Activated T-helper 1 cell treated with anti-CD3 and anti-CD28 coated beads, Interleukin-12 subunit alpha, Interleukin-12 subunit beta, Interleukin-2, Interleukin-4 antibody, amounts not matched to agents 30 ng/mL and 10 ng/mL and 1 ng/mL, durations not matched to agents 14 hours and 24 hours and 36 hours (primary cell): ENCODE measurements at regions not wholly inside any gene's neighbourhood (a gene's known extent, or its start where the extent isn't known, plus 50 kb on each side); places are given as distances from the start of the nearest gene placed in this dataset.

Experiments
- DNase-seq: peaks from one replicate; pipeline ENCODE4 v3.0.0; 2021; ENCODE audit warnings: low spot score
- H3K27ac Mint-ChIP-seq: one replicate; pipeline ENCODE4 v1.8.0; 2021; ENCODE audit warnings: mild to moderate bottlenecking, mixed read lengths
- H3K27me3 Mint-ChIP-seq: one replicate; pipeline ENCODE4 v1.8.0; 2022; ENCODE audit warnings: mild to moderate bottlenecking, moderate library complexity, mixed read lengths; ENCODE audit not compliant: insufficient read depth
- H3K36me3 Mint-ChIP-seq: one replicate; pipeline ENCODE4 v1.8.0; 2021; ENCODE audit warnings: low read depth, mixed read lengths
- H3K4me1 Mint-ChIP-seq: one replicate; pipeline ENCODE4 v1.8.0; 2021; ENCODE audit warnings: low read depth, mixed read lengths
- H3K4me3 Mint-ChIP-seq: one replicate; pipeline ENCODE4 v1.8.0; 2021; ENCODE audit warnings: mild to moderate bottlenecking, moderate library complexity, mixed read lengths
- H3K9me3 Mint-ChIP-seq: one replicate; pipeline ENCODE4 v1.8.0; 2021; ENCODE audit warnings: mixed read lengths
- intact Hi-C: fragments of 100-400 bp; cut with micrococcal nuclease; formaldehyde crosslinking; loops from one replicate; pipeline ENCODE4 v1.15.1; 2024

DNA sequence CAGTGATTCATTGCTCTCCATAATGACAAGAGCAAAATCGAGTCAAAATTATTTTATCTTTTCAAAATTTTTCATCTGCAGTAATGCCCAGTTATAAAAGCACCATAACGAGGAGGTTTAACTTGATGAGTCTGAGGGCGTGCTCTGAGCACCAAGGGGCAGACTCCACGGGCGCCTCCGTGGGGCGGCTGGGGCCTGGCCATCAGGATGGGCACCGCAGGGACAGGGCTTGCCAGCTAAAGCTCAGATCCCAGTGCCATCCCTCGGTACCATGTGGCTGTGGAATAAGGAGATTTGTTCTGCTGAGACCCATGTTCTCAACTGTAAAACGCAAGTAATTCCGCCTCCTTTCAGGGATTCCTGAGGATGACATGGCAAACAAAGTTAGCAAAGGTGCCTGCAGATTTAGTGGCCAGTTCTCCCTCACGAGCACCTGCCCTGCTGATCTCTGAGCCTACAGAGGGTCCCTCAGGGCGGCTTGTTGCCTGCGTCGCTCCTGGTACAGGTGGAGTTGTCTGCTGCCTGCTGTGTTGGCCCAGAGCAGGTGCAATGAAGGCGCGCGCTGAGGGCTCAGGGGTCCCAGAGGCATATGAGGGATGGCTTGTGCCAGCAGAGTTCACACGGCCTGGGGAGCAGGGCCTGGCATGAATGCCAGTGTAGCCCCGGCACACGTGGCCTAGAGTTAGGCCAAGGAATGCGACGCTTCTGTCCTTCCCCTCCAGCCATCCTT is 584.4 kb downstream of the TCERG1L start:
- Mint-ChIP-seq H3K27ac (no peak overlapping the region), H3K4me3 (no peak overlapping the region), H3K4me1 (no peaks in the 10 kb centered on the region), H3K36me3 (no peaks in the 10 kb centered on the region), H3K9me3 (no peaks in the 10 kb centered on the region), H3K27me3 (peaks cover 2% of the 10 kb centered on the region)
- intact Hi-C loops: no loop called here
- DNase-seq: no peak

DNA sequence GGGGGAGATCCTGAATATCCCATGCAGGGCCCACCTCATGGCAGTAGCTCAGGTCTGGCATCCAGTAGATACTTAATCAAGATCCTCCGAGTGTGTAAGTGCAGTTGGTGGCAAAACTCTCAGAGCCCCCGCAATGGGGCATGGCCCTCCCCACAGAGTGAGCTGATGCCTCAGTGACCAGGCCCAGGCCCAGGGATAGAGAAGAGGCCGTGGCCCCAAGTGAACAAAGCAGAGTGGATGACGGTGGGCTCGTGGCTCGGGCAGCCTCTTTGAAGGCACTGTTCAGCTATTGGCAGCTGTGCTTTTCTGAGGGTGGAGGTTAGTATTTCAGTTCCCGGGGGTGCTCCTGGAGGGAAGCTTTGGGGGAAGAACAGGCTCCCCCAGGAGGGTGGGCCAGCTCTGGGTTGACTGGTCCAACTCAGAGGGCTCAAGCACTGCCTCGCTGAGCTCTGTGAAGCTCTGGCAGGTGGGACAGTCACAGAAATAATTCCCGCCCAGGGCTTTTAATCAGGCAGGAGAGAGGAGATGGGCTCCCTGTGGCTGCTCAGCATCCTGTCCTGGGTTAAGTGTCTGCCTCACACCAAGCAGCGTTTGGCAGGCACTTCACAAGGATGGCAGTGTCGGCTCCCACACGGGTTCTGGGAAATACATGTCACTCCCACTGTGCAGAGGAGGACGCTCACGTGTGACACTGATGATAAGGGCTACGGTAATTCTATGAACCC is 583.6 kb downstream of the TCERG1L start:
- no peak overlapping the region for H3K27ac Mint-ChIP-seq
- DNase-seq: no peak
- no peak overlapping the region for H3K4me3 Mint-ChIP-seq
- no peaks in the 10 kb centered on the region for H3K9me3 Mint-ChIP-seq
- H3K27me3 Mint-ChIP-seq: peaks cover 2% of the 10 kb centered on the region
- H3K36me3 Mint-ChIP-seq: no peaks in the 10 kb centered on the region
- H3K4me1 Mint-ChIP-seq: no peaks in the 10 kb centered on the region
- intact Hi-C loops: no loop called here

DNA sequence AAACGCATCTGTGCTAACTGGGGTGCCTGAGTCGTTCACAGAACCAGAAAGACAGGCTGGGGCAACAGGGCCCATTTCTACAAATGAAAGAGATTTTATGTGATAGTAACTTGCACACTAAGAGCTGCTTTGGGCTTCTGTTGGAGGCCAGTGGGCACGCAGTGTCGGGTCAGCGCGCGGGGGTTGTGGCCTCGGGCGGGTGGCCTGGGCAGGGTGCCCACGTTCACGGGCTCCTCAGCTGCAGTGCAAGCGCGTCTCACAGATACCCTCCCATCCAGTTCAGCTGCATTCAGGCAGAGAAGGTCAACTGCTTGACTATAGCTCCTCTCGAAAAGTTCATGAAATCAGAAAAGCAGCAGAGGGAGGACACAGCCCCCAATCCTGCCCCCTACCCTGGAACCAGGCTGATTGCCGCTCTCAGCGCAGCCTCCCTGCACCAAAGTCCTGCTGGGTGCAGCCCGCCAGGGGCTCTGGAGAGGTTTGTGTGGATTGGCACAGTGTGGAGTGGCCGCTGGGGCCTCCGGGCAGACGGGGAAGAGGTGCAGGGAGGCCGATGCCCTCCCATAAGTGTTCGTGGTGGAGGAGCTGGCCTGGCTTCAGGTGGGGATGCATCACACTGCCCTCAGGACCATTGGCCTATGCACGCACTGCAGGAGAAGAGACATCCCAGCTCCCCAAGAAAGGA is 582.8 kb downstream of the TCERG1L start:
- intact Hi-C loops: no loop called here

DNA sequence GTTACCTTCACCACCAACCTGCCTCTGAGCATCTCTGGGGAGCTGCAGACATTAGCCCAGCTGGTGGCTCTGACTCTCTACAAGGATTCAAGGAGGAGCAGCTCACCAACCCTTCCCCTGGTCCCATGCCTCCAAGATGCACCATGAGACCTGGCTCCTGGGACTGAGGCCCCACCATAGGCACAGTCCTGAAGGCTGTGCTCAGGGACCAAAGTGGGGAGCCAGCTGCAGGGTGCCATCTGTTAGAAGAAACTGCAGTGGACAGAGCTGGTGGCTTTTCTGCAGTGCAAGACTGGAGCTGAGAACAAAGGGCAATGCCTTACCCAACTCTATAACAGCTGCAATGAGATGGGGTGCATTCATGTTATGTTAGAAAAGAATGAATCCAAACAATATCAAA is 581.6 kb downstream of the TCERG1L start:
- no peak overlapping the region for H3K4me3 Mint-ChIP-seq
- H3K27ac Mint-ChIP-seq: no peak overlapping the region
- H3K4me1 Mint-ChIP-seq: no peaks in the 10 kb centered on the region
- intact Hi-C loops: no loop called here
- H3K27me3 Mint-ChIP-seq: peaks cover 2% of the 10 kb centered on the region
- no peaks in the 10 kb centered on the region for H3K36me3 Mint-ChIP-seq
- H3K9me3 Mint-ChIP-seq: no peaks in the 10 kb centered on the region
- no peak for DNase-seq

More for the DNA sequence above, 582.8 kb downstream of the TCERG1L start:
- H3K4me3 Mint-ChIP-seq: no peak overlapping the region
- no peak for DNase-seq
- H3K36me3 Mint-ChIP-seq: no peaks in the 10 kb centered on the region
- no peaks in the 10 kb centered on the region for H3K9me3 Mint-ChIP-seq
- no peak overlapping the region for H3K27ac Mint-ChIP-seq
- no peaks in the 10 kb centered on the region for H3K4me1 Mint-ChIP-seq
- H3K27me3 Mint-ChIP-seq: peaks cover 2% of the 10 kb centered on the region

DNA sequence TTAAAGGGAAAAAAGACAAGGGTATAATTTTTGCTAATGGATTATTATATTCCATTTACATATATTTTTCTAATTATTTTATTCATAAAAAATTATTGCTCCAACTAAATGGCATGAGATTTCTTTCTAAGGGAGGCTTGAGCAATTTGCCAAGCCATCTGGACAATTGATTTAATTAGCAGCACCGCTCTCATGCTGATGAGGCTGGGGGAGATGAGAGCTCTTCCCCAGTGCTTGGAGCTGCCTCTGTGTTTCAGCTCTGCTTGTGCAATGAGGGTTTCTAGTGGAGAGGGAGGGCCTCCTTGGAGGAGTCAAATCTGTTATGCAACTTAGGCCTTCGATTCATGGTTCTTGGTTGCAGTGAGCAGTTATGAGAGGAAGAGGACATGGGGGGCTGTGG is 574.3 kb downstream of the TCERG1L start:
- no peak for DNase-seq
- Mint-ChIP-seq H3K27me3 (no peaks in the 10 kb centered on the region), H3K4me1 (no peaks in the 10 kb centered on the region), H3K4me3 (no peak overlapping the region), H3K27ac (no peak overlapping the region), H3K9me3 (peaks cover 4% of the 10 kb centered on the region), H3K36me3 (no peaks in the 10 kb centered on the region)
- intact Hi-C loops: no loop called here

DNA sequence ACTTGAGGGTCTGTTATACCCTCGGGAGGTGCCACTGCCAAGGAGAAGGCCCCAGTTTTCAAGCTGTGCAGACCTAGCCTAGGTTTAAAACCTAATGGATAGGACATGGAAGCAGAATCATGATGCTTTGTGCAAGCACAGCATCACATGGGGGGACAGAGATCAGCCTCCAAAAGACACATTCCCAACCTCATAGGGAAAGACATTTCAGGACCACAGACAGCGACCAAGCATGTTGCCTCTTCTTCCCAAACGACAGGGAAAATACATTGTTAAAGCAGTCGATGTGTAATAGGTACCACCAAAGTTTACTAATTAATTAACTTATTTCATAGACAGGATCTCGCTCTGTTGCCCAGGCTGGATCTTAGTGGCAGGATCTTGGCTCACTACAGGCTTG is 573.9 kb downstream of the TCERG1L start:
- DNase-seq: no peak
- intact Hi-C loops: no loop called here
- Mint-ChIP-seq H3K27ac (no peak overlapping the region), H3K36me3 (no peaks in the 10 kb centered on the region), H3K9me3 (peaks cover 4% of the 10 kb centered on the region), H3K27me3 (no peaks in the 10 kb centered on the region), H3K4me3 (no peak overlapping the region), H3K4me1 (no peaks in the 10 kb centered on the region)

DNA sequence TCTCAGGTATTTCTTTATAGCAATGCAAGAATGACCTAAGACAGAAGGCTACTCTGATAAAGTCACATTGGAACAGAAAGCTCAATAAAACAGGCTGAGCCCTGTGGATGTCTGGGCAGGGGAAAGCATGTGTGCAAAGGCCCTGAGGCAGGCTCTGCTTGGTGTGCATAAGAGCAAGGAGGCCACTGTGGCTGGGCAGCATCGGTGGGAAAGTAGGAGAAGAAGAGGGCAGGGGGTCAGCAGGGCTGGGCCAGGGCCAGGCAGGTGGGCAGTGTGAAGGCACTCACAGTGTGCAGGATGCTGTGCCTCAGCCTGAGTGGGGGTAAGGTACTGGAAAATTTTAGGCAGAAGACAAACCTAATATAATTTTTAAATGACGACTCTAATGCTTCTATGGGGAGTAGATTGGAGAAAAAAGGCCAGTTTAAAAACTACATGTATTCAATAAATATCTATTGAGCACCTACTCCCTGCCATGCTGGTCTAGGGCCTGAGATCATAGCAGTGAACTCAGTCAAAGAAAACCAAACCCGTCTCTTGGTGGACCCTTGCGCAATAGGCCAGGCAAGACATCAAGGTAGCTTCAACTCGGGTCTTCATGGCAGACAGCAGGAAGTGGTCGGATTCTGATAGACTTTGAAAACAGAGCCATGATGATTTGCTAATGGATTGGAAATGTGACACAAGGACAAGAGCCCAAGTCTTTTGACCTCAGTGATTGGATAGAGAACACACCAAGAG is 572.3 kb downstream of the TCERG1L start:
- Mint-ChIP-seq H3K9me3 (peaks cover 4% of the 10 kb centered on the region), H3K4me1 (no peaks in the 10 kb centered on the region), H3K27me3 (no peaks in the 10 kb centered on the region), H3K27ac (no peak overlapping the region), H3K36me3 (no peaks in the 10 kb centered on the region), H3K4me3 (no peak overlapping the region)
- no peak for DNase-seq
- intact Hi-C loops: no loop called here

DNA sequence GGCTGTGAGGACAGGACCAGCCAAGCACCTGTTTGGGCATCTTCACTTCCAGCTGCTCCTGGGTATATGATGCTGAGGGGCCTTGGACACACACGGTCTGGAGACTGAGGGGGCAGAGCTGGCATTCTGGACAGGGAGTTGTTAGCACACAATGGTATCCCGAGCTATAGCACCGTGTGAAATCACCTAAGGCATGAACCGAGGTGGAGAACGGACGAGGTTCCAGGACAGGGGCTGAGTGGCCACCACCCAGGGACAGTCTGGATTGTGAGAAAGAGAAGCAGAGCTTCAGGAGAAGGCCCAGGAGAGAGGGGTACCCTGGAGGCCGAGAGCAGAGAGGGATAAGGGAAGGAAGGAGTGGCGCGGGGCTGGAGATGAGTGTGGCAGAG is 571.8 kb downstream of the TCERG1L start:
- H3K27ac Mint-ChIP-seq: no peak overlapping the region
- H3K9me3 Mint-ChIP-seq: peaks cover 4% of the 10 kb centered on the region
- intact Hi-C loops: no loop called here
- H3K36me3 Mint-ChIP-seq: no peaks in the 10 kb centered on the region
- no peak for DNase-seq
- H3K4me3 Mint-ChIP-seq: no peak overlapping the region
- H3K27me3 Mint-ChIP-seq: no peaks in the 10 kb centered on the region
- H3K4me1 Mint-ChIP-seq: no peaks in the 10 kb centered on the region

DNA sequence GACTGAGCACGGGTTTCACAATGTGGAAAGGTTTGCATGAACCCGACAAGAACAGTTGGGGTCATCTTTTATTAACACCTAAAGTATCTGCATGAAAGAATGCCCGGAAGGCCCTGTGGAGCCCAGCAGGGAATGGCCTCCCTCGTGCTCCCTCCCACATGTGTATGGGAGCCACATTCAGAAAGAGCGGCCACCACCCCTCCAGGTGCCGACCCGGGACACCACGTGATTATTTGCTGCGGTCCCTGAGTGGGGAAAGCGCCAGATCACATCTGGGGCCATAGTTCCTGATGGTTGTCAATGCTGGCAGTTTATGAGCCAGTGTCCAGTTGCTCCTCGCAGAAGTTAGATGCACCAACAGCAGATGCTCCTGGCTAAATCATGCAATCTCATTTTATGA is 571.4 kb downstream of the TCERG1L start:
- Mint-ChIP-seq H3K27ac (no peak overlapping the region), H3K27me3 (no peaks in the 10 kb centered on the region), H3K4me3 (no peak overlapping the region), H3K4me1 (no peaks in the 10 kb centered on the region), H3K36me3 (no peaks in the 10 kb centered on the region), H3K9me3 (peaks cover 4% of the 10 kb centered on the region)
- no peak for DNase-seq
- intact Hi-C loops: no loop called here

DNA sequence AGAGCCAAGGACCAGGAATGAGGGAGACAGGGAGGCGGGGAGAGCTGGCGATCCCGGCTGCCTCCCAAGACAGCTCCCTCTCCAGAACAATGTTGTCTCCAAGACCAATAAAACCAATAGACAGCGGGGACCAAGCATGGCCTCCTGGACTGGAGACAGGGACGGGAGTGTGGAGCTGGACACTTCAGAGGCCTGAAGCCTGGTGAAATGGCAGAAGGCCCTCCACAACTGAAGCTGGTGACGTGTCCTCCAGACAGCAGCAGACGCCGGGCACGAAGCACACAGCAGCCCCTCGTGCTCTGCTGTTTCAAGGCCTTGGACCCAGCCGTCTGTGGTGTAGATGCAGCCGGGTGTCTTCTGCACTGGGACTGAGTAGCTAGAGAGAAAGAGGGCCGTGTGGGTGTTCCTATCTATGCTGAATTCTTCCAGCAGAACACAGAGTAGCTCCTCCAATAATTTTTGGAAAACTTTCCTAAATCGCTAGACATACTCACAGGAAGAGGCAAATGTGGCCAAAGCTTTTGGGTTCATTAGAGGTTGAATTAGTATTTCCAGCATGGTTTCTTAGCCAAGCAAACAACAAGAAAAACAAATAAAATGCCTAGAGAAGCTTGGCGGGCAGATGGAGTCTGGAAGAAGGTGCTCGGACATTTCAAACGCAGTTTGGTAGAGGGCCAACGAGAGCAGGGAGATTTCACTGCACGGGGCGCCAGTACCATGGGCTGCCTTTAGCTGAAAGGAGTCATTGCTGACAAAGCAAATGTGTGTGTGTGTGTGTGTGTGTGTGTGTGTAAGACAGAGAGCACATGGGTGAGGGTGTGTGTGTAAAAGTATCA is 570.4 kb downstream of the TCERG1L start:
- Mint-ChIP-seq H3K36me3 (no peaks in the 10 kb centered on the region), H3K4me3 (no peak overlapping the region), H3K27ac (no peak overlapping the region), H3K4me1 (no peaks in the 10 kb centered on the region), H3K9me3 (peaks cover 4% of the 10 kb centered on the region), H3K27me3 (no peaks in the 10 kb centered on the region)
- intact Hi-C loops: no loop called here
- no peak for DNase-seq

DNA sequence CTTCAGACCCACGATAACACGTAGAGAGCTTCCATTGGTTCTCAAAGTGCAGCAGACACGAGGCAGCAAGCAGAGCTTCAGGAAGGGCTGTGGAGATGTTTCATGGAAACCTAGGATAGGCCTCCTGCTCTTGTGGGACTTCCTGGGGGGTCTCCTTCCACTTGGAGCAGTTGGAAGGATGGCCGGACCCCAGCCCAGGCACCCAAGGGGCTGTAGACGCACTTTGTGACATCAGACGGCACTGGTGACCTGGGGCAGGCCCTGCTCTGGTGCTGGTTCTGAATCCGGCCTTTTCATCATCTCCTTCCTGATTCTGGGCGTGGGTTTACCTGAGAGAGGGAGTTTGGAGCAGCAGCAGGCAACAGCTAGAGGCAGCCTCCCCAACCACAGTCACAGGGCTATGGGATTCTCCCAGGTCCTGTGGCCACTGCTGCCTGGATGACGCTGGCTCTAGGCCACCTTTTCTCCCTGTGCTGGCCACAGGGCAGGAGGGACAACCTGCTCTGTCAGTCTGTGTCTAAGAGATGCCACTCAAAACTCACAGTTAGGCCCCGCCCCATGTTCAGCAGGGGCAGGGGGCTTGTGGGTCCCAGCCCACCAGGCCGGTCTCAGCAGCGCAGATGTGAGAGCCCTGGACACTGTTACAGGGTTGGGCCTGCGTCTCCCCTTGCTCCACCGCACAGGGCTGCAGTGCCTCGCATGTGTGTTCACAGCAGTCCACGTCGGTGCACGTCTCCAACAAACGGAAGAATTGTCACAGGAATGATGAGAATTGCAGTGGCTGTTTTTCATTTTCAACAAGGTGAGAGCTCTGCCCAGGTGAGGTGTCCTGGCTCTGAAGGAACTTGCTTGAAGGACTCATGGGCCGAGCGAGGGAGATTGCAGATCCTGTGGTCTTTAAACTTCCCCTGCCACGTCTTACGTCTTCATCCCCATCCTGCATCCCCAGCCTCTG is 569.3 kb downstream of the TCERG1L start:
- H3K4me1 Mint-ChIP-seq: no peaks in the 10 kb centered on the region
- no peaks in the 10 kb centered on the region for H3K27me3 Mint-ChIP-seq
- intact Hi-C loops: no loop called here
- peaks cover 4% of the 10 kb centered on the region for H3K9me3 Mint-ChIP-seq
- no peak overlapping the region for H3K4me3 Mint-ChIP-seq
- no peaks in the 10 kb centered on the region for H3K36me3 Mint-ChIP-seq
- no peak overlapping the region for H3K27ac Mint-ChIP-seq
- DNase-seq: no peak
